WTC11 (cell line): ENCODE measurements at regions not wholly inside any gene's neighbourhood (a gene's known extent, or its start where the extent isn't known, plus 50 kb on each side); places are given as distances from the start of the nearest gene placed in this dataset.

Experiments
- ATAC-seq: fragments of 200-7000 bp; cut with Tn5 transposase; 2 replicates; pipeline ENCODE4 v1.10.0; 2021; ENCODE audit warnings: mild to moderate bottlenecking, moderate library complexity
- CTCF ChIA-PET: fragments of 300-600 bp; sonication (Branson Sonifier 250); formaldehyde crosslinking; loops from one replicate; lab custom pipeline; 2021; ENCODE audit warnings: antibody characterized with exemption; lab: Charles Lee
- POLR2A ChIA-PET: fragments of 350-600 bp; sonication (Branson Sonifier 250); formaldehyde crosslinking; loops from one replicate; lab custom pipeline; 2021; ENCODE audit warnings: antibody characterized with exemption; lab: Charles Lee
- DNase-seq: peaks from one replicate; pipeline ENCODE4 v3.0.0; 2021; ENCODE audit warnings: low spot score
- H3K27ac Mint-ChIP-seq: 2 replicates; pipeline ENCODE4 v1.8.0; 2021; ENCODE audit warnings: mixed read lengths
- H3K27me3 Mint-ChIP-seq: 2 replicates; pipeline ENCODE4 v1.8.0; 2021; ENCODE audit warnings: low read depth, mild to moderate bottlenecking, moderate library complexity, mixed read lengths
- H3K36me3 Mint-ChIP-seq: 2 replicates; pipeline ENCODE4 v1.8.0; 2021; ENCODE audit warnings: mixed read lengths
- H3K4me1 Mint-ChIP-seq: 2 replicates; pipeline ENCODE4 v1.8.0; 2022; ENCODE audit warnings: mixed read lengths
- H3K4me3 Mint-ChIP-seq: 2 replicates; pipeline ENCODE4 v1.8.0; 2021; ENCODE audit warnings: mild to moderate bottlenecking, moderate library complexity, mixed read lengths
- H3K9me3 Mint-ChIP-seq: 2 replicates; pipeline ENCODE4 v1.8.0; 2021; ENCODE audit warnings: mixed read lengths
- ATF1 ChIP-seq: sonication (generic); formaldehyde crosslinking; IDR thresholded peaks from 2 replicates; pipeline ENCODE4 v1.8.1; 2023; ENCODE audit warnings: mild to moderate bottlenecking, moderate library complexity, missing genetic modification reagents
- CREM ChIP-seq: sonication (generic); formaldehyde crosslinking; IDR thresholded peaks from 2 replicates; pipeline ENCODE4 v1.8.1; 2022; ENCODE audit warnings: mild to moderate bottlenecking, missing genetic modification reagents, moderate library complexity
- FOXJ3 ChIP-seq: sonication (generic); formaldehyde crosslinking; IDR thresholded peaks from 2 replicates; pipeline ENCODE4 v1.9.0; 2021; ENCODE audit warnings: missing genetic modification reagents, mild to moderate bottlenecking, borderline replicate concordance
- JUN ChIP-seq: sonication (generic); formaldehyde crosslinking; IDR thresholded peaks from 2 replicates; pipeline ENCODE4 v1.8.0; 2023; ENCODE audit warnings: mild to moderate bottlenecking, missing genetic modification reagents
- NR1H2 ChIP-seq: sonication (generic); formaldehyde crosslinking; IDR thresholded peaks from 2 replicates; pipeline ENCODE4 v1.9.0; 2021; ENCODE audit warnings: mild to moderate bottlenecking, moderate library complexity, missing genetic modification reagents
- PRRX2 ChIP-seq: fragments of 250-450 bp; sonication (Bioruptor Pico); IDR thresholded peaks from 2 replicates; pipeline ENCODE4 v1.8.0; 2021; ENCODE audit warnings: mild to moderate bottlenecking
- TP53 ChIP-seq: sonication (generic); formaldehyde crosslinking; IDR thresholded peaks from 2 replicates; pipeline ENCODE4 v1.8.1; 2023; ENCODE audit warnings: mild to moderate bottlenecking, missing genetic modification reagents
- ZNF121 ChIP-seq: sonication (generic); formaldehyde crosslinking; IDR thresholded peaks from 2 replicates; pipeline ENCODE4 v1.8.0; 2023; ENCODE audit warnings: missing genetic modification reagents
- ZNF317 ChIP-seq: sonication (generic); formaldehyde crosslinking; IDR thresholded peaks from 2 replicates; pipeline ENCODE4 v1.8.1; 2023; ENCODE audit warnings: low read depth, mild to moderate bottlenecking, moderate library complexity, missing genetic modification reagents, borderline replicate concordance
- TF ChIP-seq, protein P1 (sequence below): sonication (generic); formaldehyde crosslinking; conservative IDR thresholded peaks from 2 replicates; pipeline ENCODE4 v1.8.1; 2022; ENCODE audit warnings: mild to moderate bottlenecking, missing genetic modification reagents
- TF ChIP-seq, protein P2 (sequence below): fragments of 250-450 bp; sonication (Bioruptor Pico); IDR thresholded peaks from 2 replicates; pipeline ENCODE4 v1.8.0; 2021; ENCODE audit warnings: mild to moderate bottlenecking
- TF ChIP-seq, protein P3 (sequence below): sonication (generic); formaldehyde crosslinking; IDR thresholded peaks from 2 replicates; pipeline ENCODE4 v1.8.1; 2022; ENCODE audit warnings: low read depth, missing genetic modification reagents, borderline replicate concordance
- TF ChIP-seq, protein P4 (sequence below): sonication (generic); formaldehyde crosslinking; IDR thresholded peaks from 2 replicates; pipeline ENCODE4 v1.8.1; 2023; ENCODE audit warnings: mild to moderate bottlenecking, missing genetic modification reagents, moderate library complexity
- TF ChIP-seq, protein P5 (sequence below): sonication (generic); formaldehyde crosslinking; IDR thresholded peaks from 2 replicates; pipeline ENCODE4 v1.8.1; 2023; ENCODE audit warnings: mild to moderate bottlenecking, moderate library complexity, missing genetic modification reagents
- TF ChIP-seq, protein P6 (sequence below): sonication (generic); formaldehyde crosslinking; IDR thresholded peaks from 2 replicates; pipeline ENCODE4 v1.8.0; 2023; ENCODE audit warnings: missing genetic modification reagents

DNA sequence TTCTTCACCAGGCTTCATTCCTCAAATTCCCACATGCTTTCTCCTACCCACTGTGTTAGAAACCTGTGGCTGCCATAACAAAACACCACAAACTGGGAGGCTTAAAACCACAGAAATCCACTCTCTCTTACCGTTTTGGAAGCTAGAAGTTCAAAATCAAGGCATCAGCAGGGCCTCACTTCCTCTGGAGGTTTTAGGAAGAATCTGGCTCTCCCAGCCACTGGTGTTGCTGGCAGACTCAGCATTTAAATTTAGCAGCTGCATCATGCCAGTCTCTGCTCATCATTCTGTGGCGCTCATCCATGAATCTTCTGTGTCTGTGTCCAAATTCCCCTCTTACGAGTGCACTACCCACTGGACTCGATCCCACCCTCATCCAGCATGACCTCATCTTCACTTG, 248.5 kb downstream of the ZNF516 start:
- H3K4me1 Mint-ChIP-seq, result no peaks in the 10 kb centered on the region
- TF ChIP-seq PRRX2 (CRISPR knock-in tag), result no peak
- POLR2A ChIA-PET, result no interaction called here
- DNase-seq (no peak), ATAC-seq (no peak)
- H3K4me3 Mint-ChIP-seq, result no peak overlapping the region
- peaks cover 6% of the 10 kb centered on the region for H3K9me3 Mint-ChIP-seq
- no peaks in the 10 kb centered on the region for H3K36me3 Mint-ChIP-seq
- no peak overlapping the region for H3K27ac Mint-ChIP-seq
- CTCF ChIA-PET, result no interaction called here
- H3K27me3 Mint-ChIP-seq, result no peaks in the 10 kb centered on the region

DNA sequence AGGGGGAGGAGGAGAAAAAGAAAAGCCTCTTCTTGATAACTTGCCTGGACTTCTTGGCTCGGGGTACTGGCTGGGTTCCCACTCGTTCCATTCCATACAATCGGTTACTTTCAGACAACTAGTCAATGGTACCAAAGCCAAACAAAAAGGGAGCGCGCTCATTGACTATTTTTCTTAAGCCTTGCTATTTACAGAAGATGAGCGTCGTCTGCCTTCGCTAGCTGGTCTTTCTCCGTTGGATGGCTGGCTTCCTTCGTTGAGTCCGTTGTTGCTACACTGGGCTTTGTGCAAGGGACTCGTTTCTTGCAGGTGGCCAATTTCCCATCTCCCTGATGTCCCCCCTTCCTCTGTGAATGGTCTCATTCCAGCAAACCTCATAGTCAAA, 260.4 kb downstream of the ZNF516 start:
- Mint-ChIP-seq H3K36me3 (peaks cover 11% of the 10 kb centered on the region), H3K27ac (no peak overlapping the region)

DNA sequence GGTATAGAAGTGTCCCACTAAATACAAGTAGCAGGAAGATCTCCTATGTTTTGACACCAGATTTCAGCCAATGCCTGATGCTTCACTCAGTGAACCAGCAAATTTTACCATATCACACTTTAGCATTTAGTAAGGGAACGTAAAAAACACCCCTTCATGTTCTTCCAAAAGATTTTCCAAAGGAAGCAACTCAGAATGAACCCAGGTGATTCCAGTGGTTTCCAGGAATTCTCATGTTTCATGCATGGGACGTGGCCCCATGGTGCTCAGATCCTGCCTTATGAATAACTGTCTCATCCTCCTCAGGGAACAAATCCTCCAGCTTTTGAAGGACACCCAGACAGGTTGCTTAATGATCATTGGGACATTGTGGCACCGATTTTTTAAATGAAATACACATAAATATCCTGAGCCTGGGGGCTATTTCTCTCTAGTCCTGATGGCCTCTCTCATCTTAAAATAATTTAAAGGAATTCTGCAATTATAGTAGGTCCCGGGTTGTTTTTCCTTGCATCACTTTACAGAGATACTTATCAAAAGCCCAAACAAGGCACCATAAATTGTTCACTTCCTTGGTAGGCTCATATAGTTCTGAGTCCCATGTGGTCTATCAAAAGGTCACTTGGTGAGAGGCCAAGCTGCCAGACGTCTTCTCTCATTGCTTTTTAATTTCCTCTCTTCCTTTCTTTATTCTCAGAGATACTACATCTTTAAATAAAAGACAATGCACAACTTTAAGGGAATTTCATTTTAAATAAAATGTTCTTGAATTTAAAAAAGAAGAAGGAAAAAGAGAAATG, 261.0 kb downstream of the ZNF516 start:
- H3K4me1 Mint-ChIP-seq, result peaks cover 21% of the 10 kb centered on the region
- ATAC-seq (no peak), DNase-seq (no peak)
- CTCF ChIA-PET, result interaction anchor here (1.0 kb wide), 1 partner anchor 23 kb away, joined by 3 read pairs; no protein-coding TSS in a partner anchor
- H3K4me3 Mint-ChIP-seq, result no peak overlapping the region
- TF ChIP-seq, protein P1, sequence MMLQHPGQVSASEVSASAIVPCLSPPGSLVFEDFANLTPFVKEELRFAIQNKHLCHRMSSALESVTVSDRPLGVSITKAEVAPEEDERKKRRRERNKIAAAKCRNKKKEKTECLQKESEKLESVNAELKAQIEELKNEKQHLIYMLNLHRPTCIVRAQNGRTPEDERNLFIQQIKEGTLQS (CRISPR knock-in tag), result no peak
- TF ChIP-seq ATF1 (no peak), FOXJ3 (CRISPR knock-in tag) (no peak), ZNF121 (no peak)
- TF ChIP-seq, protein P2, sequence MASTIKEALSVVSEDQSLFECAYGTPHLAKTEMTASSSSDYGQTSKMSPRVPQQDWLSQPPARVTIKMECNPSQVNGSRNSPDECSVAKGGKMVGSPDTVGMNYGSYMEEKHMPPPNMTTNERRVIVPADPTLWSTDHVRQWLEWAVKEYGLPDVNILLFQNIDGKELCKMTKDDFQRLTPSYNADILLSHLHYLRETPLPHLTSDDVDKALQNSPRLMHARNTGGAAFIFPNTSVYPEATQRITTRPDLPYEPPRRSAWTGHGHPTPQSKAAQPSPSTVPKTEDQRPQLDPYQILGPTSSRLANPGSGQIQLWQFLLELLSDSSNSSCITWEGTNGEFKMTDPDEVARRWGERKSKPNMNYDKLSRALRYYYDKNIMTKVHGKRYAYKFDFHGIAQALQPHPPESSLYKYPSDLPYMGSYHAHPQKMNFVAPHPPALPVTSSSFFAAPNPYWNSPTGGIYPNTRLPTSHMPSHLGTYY, result no peak
- TF ChIP-seq, protein P3, sequence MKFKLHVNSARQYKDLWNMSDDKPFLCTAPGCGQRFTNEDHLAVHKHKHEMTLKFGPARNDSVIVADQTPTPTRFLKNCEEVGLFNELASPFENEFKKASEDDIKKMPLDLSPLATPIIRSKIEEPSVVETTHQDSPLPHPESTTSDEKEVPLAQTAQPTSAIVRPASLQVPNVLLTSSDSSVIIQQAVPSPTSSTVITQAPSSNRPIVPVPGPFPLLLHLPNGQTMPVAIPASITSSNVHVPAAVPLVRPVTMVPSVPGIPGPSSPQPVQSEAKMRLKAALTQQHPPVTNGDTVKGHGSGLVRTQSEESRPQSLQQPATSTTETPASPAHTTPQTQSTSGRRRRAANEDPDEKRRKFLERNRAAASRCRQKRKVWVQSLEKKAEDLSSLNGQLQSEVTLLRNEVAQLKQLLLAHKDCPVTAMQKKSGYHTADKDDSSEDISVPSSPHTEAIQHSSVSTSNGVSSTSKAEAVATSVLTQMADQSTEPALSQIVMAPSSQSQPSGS (CRISPR knock-in tag), result no peak
- TF ChIP-seq, protein P4, sequence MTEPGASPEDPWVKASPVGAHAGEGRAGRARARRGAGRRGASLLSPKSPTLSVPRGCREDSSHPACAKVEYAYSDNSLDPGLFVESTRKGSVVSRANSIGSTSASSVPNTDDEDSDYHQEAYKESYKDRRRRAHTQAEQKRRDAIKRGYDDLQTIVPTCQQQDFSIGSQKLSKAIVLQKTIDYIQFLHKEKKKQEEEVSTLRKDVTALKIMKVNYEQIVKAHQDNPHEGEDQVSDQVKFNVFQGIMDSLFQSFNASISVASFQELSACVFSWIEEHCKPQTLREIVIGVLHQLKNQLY (CRISPR knock-in tag), result no peak
- H3K27me3 Mint-ChIP-seq, result no peaks in the 10 kb centered on the region
- POLR2A ChIA-PET, result no interaction called here
- no peak overlapping the region for H3K27ac Mint-ChIP-seq
- H3K9me3 Mint-ChIP-seq, result peaks cover 19% of the 10 kb centered on the region
- H3K36me3 Mint-ChIP-seq, result peaks cover 8% of the 10 kb centered on the region

More for the DNA sequence above, 260.4 kb downstream of the ZNF516 start:
- DNase-seq, result no peak
- ChIA-PET POLR2A (no interaction called here), CTCF (no interaction called here)
- no peak overlapping the region for H3K4me3 Mint-ChIP-seq
- H3K27me3 Mint-ChIP-seq, result no peaks in the 10 kb centered on the region
- ATAC-seq, result no peak
- peaks cover 21% of the 10 kb centered on the region for H3K4me1 Mint-ChIP-seq
- peaks cover 25% of the 10 kb centered on the region for H3K9me3 Mint-ChIP-seq
- TF ChIP-seq, protein P5, sequence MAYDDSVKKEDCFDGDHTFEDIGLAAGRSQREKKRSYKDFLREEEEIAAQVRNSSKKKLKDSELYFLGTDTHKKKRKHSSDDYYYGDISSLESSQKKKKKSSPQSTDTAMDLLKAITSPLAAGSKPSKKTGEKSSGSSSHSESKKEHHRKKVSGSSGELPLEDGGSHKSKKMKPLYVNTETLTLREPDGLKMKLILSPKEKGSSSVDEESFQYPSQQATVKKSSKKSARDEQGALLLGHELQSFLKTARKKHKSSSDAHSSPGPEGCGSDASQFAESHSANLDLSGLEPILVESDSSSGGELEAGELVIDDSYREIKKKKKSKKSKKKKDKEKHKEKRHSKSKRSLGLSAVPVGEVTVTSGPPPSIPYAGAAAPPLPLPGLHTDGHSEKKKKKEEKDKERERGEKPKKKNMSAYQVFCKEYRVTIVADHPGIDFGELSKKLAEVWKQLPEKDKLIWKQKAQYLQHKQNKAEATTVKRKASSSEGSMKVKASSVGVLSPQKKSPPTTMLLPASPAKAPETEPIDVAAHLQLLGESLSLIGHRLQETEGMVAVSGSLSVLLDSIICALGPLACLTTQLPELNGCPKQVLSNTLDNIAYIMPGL, result no peak
- TF ChIP-seq ZNF317 (CRISPR knock-in tag), result no peak
- TF ChIP-seq, protein P6, sequence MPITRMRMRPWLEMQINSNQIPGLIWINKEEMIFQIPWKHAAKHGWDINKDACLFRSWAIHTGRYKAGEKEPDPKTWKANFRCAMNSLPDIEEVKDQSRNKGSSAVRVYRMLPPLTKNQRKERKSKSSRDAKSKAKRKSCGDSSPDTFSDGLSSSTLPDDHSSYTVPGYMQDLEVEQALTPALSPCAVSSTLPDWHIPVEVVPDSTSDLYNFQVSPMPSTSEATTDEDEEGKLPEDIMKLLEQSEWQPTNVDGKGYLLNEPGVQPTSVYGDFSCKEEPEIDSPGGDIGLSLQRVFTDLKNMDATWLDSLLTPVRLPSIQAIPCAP (CRISPR knock-in tag), result no peak
- no peak for TF ChIP-seq JUN (CRISPR knock-in tag)
- no peak for TF ChIP-seq NR1H2 (CRISPR knock-in tag)
- no peak for TF ChIP-seq CREM (CRISPR knock-in tag)
- no peak for TF ChIP-seq FOXJ3 (CRISPR knock-in tag)
- TF ChIP-seq, protein P4 (CRISPR knock-in tag), result no peak
- no peak for TF ChIP-seq TP53 (CRISPR knock-in tag)
- TF ChIP-seq, all 79 proteins: peak for 0
